ENCODE measurements at regions not wholly inside any gene's neighbourhood (a gene's known extent, or its start where the extent isn't known, plus 50 kb on each side); places are given as distances from the start of the nearest gene placed in this dataset.

DNA sequence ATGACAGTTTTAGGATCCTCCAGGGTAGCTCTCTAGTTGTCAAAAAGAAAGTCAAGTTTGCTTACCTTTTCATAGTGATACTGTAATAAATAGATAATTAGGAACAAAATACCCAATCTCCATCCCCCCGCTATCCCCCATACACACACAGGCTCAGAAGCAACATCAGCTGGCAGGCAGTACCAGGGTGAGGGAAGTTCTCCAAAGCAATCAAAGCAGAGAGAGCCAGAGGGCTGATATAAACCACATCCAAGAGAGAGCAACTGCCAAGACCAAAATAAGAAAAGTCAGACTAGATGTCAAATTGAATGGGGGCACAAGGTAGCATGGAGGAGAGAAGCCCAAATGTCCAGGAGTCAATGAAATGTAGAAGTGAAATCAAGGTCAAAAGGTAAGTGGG lies 80.2 kb upstream of the PTPRR start:
- TF ChIP-seq CTCF (IDR thresholded peaks at IDR 0.05; ENCODE audit: poor library complexity) (no peak), EZH2 (IDR thresholded peaks at IDR 0.05; ENCODE audit: borderline replicate concordance) (no peak), EZH2phosphoT487 (IDR thresholded peaks at IDR 0.05; ENCODE audit: low read depth, severe bottlenecking, unreplicated experiment) (no peak)
